ENCODE measurements at regions not wholly inside any gene's neighbourhood (a gene's known extent, or its start where the extent isn't known, plus 50 kb on each side); places are given as distances from the start of the nearest gene placed in this dataset.

- no peak overlapping the region for H3K9ac ChIP-seq (ENCODE audit: low read length)
- H2AFZ ChIP-seq (ENCODE audit: low read length): no peak overlapping the region
- no peaks in the 10 kb centered on the region for H3F3A ChIP-seq (ENCODE audit: insufficient read depth, low read length)
- H3K4me2 ChIP-seq (ENCODE audit: low read length): no peak overlapping the region
- no peaks in the 10 kb centered on the region for H3K9me2 ChIP-seq (ENCODE audit: low read depth, low read length)
- H3K36me3 ChIP-seq (ENCODE audit: insufficient read depth, low read length): no peaks in the 10 kb centered on the region
- no peaks in the 10 kb centered on the region for H3K9me3 ChIP-seq (ENCODE audit: low read length)
- no peaks in the 10 kb centered on the region for H3K79me2 ChIP-seq (ENCODE audit: insufficient read depth, low read length)
- H3K4me3 ChIP-seq (ENCODE audit: low read depth, low read length, poor library complexity, severe bottlenecking): no peak overlapping the region
- H3K4me1 ChIP-seq (ENCODE audit: insufficient read depth, low read length, severe bottlenecking): no peaks in the 10 kb centered on the region
- no peak for TF ChIP-seq CTCF (IDR thresholded peaks at IDR 0.05; ENCODE audit: low read length)
- no peak for TF ChIP-seq EZH2 (IDR thresholded peaks at IDR 0.05; ENCODE audit: borderline replicate concordance, low read length)
- no peaks in the 10 kb centered on the region for H4K20me1 ChIP-seq (ENCODE audit: insufficient read depth, low read length)
- H3K27me3 ChIP-seq (ENCODE audit: insufficient read depth, low read length): no peaks in the 10 kb centered on the region
- no peak overlapping the region for H3K27ac ChIP-seq (ENCODE audit: low read depth, low read length, poor library complexity, severe bottlenecking)
Measured at GRCh38 chrX:69299285-69299684, 134.0 kb upstream of the PJA1 start.

DNA sequence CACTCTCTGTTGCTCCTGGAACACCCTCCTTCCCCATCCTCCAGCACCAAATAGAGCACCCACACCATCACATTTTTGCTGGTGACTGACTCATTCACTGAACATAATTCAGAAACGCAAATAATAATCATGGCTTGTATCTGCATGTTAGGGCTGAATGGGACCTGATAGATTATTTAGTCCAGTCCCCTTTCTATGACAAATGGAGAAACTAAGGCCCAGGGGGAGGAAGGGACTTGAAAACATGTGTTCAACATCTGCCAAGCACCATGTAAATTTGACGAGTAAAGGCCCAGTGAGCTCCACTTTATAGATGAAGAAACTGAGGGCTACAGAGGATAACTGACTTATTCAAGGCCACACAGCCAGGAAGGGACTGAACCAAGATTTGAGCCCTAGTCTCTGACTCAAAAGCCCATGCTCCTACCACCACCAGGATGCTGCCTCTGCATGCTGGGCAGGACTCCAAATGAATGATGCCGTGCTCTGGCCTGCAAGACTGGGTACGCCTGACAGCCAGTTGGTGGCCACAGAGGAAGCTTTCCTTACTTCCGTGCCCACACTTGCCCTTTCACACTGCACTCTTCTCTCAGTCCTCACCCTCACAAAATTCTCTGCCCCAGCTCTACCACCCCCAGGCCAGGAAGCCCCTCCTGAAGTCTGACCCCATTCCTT lies 133.3 kb upstream of the PJA1 start:
- TF ChIP-seq EZH2 (IDR thresholded peaks at IDR 0.05; ENCODE audit: borderline replicate concordance, low read length) (no peak), CTCF (IDR thresholded peaks at IDR 0.05; ENCODE audit: low read length) (no peak)
- no peaks in the 10 kb centered on the region for H3K4me1 ChIP-seq (ENCODE audit: insufficient read depth, low read length, severe bottlenecking)
- H3K79me2 ChIP-seq (ENCODE audit: insufficient read depth, low read length): no peaks in the 10 kb centered on the region
- no peaks in the 10 kb centered on the region for H3K9me2 ChIP-seq (ENCODE audit: low read depth, low read length)
- H3K4me3 ChIP-seq (ENCODE audit: low read depth, low read length, poor library complexity, severe bottlenecking): no peak overlapping the region
- no peaks in the 10 kb centered on the region for H4K20me1 ChIP-seq (ENCODE audit: insufficient read depth, low read length)
- no peaks in the 10 kb centered on the region for H3K36me3 ChIP-seq (ENCODE audit: insufficient read depth, low read length)
- no peaks in the 10 kb centered on the region for H3K27me3 ChIP-seq (ENCODE audit: insufficient read depth, low read length)
- H3K9me3 ChIP-seq (ENCODE audit: low read length): no peaks in the 10 kb centered on the region
- H3K4me2 ChIP-seq (ENCODE audit: low read length): no peak overlapping the region
- H2AFZ ChIP-seq (ENCODE audit: low read length): no peak overlapping the region
- H3K9ac ChIP-seq (ENCODE audit: low read length): no peak overlapping the region
- no peak overlapping the region for H3K27ac ChIP-seq (ENCODE audit: low read depth, low read length, poor library complexity, severe bottlenecking)
- H3F3A ChIP-seq (ENCODE audit: insufficient read depth, low read length): no peaks in the 10 kb centered on the region

DNA sequence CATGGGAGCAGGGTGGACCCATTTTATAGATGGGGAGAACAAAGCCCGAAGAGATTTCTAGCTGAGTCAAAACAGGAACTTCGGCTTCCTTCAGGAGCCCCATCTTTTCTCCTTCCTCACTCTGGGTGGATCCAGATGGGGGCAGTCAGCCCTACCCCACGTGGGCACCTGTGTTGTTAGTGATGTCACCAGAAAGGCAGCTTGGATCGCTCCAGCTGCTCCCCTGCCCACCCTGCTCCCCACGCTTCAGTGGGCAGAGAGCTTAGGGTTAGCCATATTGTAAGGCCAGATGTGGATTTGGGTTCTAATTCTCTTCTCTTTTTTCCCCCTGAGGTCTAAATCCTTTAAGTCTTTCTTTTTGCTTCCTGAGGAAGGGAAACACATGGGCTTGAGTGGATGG lies 132.3 kb upstream of the PJA1 start:
- no peak overlapping the region for H2AFZ ChIP-seq (ENCODE audit: low read length)
- no peaks in the 10 kb centered on the region for H3F3A ChIP-seq (ENCODE audit: insufficient read depth, low read length)
- H3K79me2 ChIP-seq (ENCODE audit: insufficient read depth, low read length): no peaks in the 10 kb centered on the region
- no peaks in the 10 kb centered on the region for H3K4me1 ChIP-seq (ENCODE audit: insufficient read depth, low read length, severe bottlenecking)
- no peak overlapping the region for H3K9ac ChIP-seq (ENCODE audit: low read length)
- H3K4me3 ChIP-seq (ENCODE audit: low read depth, low read length, poor library complexity, severe bottlenecking): no peak overlapping the region
- TF ChIP-seq CTCF (IDR thresholded peaks at IDR 0.05; ENCODE audit: low read length) (no peak), EZH2 (IDR thresholded peaks at IDR 0.05; ENCODE audit: borderline replicate concordance, low read length) (no peak)
- H3K27ac ChIP-seq (ENCODE audit: low read depth, low read length, poor library complexity, severe bottlenecking): no peak overlapping the region
- H3K4me2 ChIP-seq (ENCODE audit: low read length): no peak overlapping the region
- H3K9me3 ChIP-seq (ENCODE audit: low read length): no peaks in the 10 kb centered on the region
- H3K36me3 ChIP-seq (ENCODE audit: insufficient read depth, low read length): no peaks in the 10 kb centered on the region
- no peaks in the 10 kb centered on the region for H3K27me3 ChIP-seq (ENCODE audit: insufficient read depth, low read length)
- no peaks in the 10 kb centered on the region for H3K9me2 ChIP-seq (ENCODE audit: low read depth, low read length)
- H4K20me1 ChIP-seq (ENCODE audit: insufficient read depth, low read length): no peaks in the 10 kb centered on the region
